ENCODE measurements at regions not wholly inside any gene's neighbourhood (a gene's known extent, or its start where the extent isn't known, plus 50 kb on each side); places are given as distances from the start of the nearest gene placed in this dataset.

GRCh38 chr4:180530787-180531186, 1712.4 kb upstream of the TENM3 start:
- TF ChIP-seq CTCF (IDR thresholded peaks at IDR 0.05; ENCODE audit: control insufficient read depth, insufficient read depth, low read depth, low read length, missing control alignments): no peak
- H3K4me3 ChIP-seq (ENCODE audit: control insufficient read depth, low read depth, low read length): no peak overlapping the region
- no peak for DNase-seq (ENCODE audit: low read depth)

- H3K4me3 ChIP-seq (ENCODE audit: control insufficient read depth, low read depth, low read length): no peak overlapping the region
- TF ChIP-seq CTCF (IDR thresholded peaks at IDR 0.05; ENCODE audit: control insufficient read depth, insufficient read depth, low read depth, low read length, missing control alignments): no peak
- DNase-seq (ENCODE audit: low read depth): no peak
These were observed 1710.5 kb upstream of the TENM3 start for GRCh38 chr4:180532691-180533090.

- no peak for TF ChIP-seq CTCF (IDR thresholded peaks at IDR 0.05; ENCODE audit: control insufficient read depth, insufficient read depth, low read depth, low read length, missing control alignments)
- no peak for DNase-seq (ENCODE audit: low read depth)
- H3K4me3 ChIP-seq (ENCODE audit: control insufficient read depth, low read depth, low read length): no peak overlapping the region
These were observed 1704.7 kb upstream of the TENM3 start for GRCh38 chr4:180538384-180539057.

- DNase-seq (ENCODE audit: low read depth): no peak
- no peak for TF ChIP-seq CTCF (IDR thresholded peaks at IDR 0.05; ENCODE audit: control insufficient read depth, insufficient read depth, low read depth, low read length, missing control alignments)
- H3K4me3 ChIP-seq (ENCODE audit: control insufficient read depth, low read depth, low read length): no peak overlapping the region
These were observed 1703.9 kb upstream of the TENM3 start for GRCh38 chr4:180539284-180539683.

GRCh38 chr4:180541678-180542077, 1701.5 kb upstream of the TENM3 start:
- no peak overlapping the region for H3K4me3 ChIP-seq (ENCODE audit: control insufficient read depth, low read depth, low read length)
- DNase-seq (ENCODE audit: low read depth): no peak
- TF ChIP-seq CTCF (IDR thresholded peaks at IDR 0.05; ENCODE audit: control insufficient read depth, insufficient read depth, low read depth, low read length, missing control alignments): no peak

- DNase-seq (ENCODE audit: low read depth): no peak
- TF ChIP-seq CTCF (IDR thresholded peaks at IDR 0.05; ENCODE audit: control insufficient read depth, insufficient read depth, low read depth, low read length, missing control alignments): no peak
- H3K4me3 ChIP-seq (ENCODE audit: control insufficient read depth, low read depth, low read length): no peak overlapping the region
These were observed 1700.6 kb upstream of the TENM3 start for GRCh38 chr4:180542445-180543100.

Data from AG09309 (cell line).